ENCODE measurements at regions not wholly inside any gene's neighbourhood (a gene's known extent, or its start where the extent isn't known, plus 50 kb on each side); places are given as distances from the start of the nearest gene placed in this dataset.
A peak's percentile ranks its signal among the peaks of the same experiment; 100 is the strongest.

DNA sequence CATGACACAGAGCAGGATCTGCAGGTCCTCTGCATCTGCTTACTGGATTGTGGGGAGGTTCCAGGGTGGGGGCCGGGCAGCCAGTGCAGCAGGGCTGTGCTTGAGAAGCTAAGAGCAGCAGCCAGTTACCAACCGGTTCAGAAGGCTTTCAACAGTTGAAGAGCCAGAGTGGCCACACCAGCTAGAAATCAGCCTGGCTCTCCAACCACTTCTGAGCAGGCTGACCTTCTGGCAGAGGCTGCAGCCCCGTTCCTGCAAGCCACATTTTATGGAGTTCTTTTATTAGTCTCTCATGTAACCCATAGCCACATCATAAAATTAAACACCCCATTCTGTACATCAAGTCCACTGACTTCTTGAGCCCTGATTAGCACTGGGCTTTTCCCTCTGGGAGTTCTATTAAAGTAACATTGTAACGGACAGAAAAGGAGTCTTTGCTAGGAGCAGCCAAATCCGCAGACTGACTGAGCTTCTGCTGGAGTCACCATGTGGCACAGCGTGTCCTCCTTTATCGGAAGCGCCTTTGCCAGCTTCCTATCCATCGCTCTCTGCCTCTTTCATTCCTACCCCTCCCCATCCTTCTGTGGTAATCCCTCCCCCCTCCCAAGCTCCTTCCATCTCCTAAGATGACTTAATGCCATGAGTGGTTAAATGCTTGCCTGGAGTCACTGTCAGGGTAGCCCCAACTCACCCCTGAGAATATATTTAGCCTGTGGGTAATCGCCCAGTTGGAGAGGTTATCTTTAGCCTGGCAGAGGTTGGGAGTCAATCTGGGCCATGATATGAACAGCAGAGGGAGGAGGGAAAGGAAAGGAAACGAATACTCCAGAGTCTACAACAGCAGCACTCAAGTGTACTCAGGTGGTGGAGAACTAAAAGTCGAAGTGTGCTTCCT lies 138.5 kb upstream of the HES1 start:
- DNase-seq, result no peak

DNA sequence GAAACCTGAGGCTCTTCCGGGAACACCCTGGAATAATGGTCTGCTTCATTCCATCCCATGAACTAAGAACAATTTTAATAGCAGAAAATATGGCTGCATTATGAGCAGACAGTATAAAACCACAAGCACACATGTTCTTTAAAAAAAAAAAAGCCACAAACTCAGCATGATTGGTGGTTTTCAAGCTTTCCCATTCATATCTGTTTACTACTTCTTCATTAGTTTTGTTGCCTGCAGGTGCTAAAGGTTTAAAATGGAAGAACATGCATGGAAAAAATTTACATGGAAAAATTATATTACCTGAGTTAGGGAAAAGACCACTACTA lies 137.9 kb upstream of the HES1 start:
- DNase-seq, result no peak

DNA sequence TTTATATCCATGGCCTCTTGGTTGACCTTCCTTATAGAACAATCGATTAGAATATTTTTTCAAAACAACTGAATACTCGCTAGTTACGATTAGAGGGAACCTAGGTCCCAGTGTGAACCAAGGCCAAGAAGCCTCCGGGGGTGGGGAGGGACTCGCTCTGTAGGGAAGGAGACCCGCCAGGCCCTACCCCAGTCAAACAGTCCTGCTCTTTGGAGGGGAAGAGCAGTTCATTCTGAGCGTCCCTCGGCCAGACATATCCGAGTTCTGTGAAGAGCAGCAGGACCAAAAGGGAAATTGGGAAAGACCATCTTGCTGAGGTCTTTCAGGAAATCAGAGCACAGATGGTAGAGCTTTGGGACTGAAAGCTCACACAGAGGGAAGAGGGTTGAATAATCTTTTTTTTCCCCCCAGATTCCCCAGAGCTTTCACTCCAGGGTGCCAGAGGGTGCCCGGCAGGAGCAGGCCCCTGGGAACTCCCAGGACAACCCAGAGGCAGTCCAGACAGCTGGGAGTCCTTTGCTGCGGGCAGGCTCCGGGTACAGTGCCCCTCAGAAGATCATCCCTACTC lies 137.2 kb upstream of the HES1 start:
- DNase-seq, result no peak

DNA sequence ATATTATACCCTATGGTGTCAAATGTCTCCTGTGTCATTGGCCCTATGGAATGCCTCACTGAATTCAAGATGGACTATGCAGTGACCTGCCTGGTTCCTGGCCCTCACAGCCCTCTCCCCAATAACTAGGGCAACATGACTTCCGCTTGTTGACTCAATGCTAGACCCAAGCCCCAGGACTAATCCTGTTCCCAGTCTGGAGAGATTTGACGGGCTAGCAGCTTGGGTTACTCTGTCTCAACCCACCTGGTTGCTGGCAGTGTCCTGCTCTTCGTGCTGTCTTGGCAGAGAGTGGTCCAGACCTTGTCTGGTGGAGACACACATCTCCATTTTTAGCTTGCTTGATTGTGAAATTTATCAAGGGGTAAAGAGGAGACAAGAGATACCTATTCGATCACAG lies 135.8 kb upstream of the HES1 start:
- no peak for DNase-seq

DNA sequence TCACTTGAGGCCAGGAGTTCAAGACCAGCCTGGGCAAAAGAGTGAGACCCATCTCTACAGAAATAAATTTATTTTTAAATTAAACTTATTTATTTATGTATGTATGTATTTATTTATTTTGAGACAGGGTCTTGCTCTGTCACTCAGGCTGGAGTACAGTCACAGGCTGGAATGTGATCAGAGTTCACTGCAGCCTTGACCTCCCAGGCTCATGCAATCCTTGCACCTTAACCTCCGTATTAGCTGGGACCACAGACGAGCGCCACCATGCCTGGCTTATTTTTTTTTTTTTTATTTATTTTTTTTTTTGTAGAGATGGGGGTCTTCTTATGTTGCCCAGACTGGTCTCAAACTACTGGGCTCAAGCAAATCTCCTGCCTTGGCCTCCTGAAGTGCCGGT lies 135.2 kb upstream of the HES1 start:
- no peak for DNase-seq

DNA sequence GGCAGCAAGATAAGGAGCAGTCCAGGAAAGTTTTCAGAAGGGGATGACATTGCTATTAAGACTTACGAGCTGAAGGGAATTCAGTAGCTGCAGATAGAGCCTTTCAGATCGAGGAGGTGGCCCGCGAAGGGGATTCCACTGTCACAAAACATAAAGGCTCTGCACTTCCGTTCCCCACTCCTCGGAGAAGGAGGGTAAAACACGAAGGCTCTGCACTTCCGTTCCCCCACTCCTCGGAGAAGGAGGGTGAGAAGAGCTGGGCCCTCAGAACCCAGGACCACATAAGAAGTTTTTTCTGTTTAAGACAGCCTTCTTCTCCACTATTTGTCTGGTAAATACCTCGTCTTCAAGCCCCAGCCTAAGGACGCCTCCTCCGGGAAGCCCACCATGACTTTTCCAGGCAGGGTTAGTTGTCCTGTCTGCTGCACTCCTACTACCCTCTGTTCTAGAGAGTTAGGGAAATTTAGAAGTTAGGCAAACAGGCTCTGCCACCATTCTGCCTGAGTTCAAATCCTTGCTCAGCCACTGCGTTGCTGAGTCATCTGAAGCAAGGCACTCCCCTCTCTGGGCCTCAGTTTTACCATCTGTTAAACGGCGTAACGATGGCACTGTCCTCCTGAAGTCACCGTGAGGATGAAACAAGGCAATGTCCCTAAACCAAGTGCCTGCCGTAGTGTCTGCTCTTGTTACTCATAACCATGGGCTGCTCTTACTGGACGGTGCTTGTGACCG lies 134.1 kb upstream of the HES1 start:
- no peak for DNase-seq

DNA sequence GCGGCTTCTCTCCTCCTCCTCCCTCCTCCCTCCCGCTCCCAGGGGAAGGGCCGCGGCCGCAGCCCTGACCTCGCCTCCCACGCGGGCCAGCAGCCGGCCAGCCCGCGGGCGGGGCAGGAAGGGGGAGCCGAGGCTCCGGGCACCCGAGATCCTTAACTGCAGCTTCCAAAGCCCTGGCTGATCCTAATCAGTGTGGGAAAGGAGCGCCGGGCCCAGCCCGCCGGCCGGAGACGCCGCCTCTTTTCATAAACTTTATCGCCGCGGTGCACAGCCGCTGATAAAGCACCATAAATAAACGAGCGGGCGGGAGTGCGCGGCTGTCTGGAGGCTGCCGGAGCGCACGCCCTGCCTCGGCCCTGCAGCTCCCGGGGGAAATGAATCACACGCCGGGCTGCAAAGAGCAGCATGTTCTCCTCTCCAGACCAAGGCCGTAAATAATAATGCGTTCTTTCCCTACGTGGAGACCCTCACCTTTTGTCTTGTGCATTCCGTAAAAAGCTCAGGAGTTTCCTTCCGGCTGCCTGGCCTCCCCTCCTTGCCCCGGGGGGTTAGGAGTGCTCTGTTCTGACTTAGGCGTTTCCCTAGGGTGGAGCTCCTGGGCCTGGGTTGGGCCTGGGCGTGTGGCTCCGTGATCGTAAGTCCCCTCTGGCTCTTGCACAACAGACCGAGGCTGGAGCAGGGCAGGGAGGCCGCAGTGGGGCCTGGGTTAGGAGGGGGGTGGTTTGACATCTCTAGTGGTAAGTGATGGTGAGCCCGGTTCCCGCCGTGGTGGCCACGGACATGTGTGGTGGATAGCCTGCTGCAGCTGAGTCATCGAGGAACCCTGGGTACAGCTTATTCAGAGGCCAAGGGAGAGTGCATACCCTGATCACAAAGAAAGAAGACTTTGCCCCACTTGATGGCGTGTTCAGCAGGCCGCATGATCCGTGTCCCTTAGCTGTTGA lies 132.6 kb upstream of the HES1 start:
- peak; percentile 23 to 29 for DNase-seq

DNA sequence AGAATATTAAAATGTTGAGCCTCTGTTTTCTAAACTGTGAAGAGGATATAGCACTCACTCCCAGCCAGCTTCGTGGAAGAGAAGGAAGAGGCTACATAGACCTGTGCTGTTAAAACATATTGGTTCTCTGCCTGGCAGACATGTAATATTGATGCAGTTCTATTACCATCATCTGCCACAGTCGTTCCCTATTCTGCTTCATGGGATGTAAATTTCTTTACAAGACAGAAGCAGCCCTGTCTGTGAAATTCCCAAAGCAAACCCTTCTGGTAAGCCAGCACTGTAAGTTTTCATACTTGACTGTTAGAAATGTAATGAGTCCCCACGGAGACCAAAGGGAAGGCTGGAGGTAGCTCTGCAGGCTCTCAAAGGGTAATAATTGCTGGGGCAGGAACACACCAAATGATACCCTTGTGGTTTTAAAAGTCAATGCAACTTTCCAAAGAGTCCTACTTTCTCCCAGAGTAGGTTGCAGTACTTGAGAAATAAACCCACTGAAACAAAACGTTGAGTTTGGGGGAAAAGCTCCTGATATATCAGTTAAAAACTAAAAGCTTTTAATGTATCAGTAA lies 129.9 kb upstream of the HES1 start:
- DNase-seq, result no peak

DNA sequence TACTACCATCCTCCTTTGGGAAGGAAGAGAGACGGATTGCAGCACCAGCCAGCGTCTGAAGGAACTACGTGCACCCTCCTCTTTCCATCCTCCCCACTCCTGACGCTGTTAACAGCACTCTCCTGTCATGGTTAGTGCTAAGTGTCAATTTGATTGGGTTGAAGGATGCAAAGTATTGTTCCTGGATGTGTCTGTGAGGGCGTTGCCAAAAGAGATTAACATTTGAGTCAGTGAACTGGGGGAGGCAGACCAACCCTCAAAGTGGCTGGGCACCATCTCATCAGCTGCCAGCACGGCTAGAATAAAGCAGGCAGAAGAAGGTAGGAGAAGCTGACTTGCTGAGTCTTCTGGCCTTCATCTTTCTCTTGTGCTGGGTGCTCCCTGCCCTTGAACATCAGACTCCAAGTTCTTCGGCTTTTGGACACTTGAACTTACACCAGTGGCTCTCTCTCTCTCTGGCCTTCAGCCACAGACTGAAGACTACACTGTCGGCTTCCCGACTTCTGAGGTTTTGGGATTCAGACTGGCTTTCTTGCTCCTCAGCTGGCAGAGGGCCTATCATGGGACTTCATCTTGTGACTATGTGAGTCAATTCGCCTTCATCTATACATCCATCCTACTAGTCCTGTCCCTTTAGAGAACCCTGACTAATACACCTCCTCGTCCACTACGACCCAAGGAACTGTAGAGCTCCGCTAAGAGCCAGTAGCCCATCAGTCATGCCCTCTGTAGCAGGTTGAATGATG lies 128.2 kb upstream of the HES1 start:
- DNase-seq, result no peak

DNA sequence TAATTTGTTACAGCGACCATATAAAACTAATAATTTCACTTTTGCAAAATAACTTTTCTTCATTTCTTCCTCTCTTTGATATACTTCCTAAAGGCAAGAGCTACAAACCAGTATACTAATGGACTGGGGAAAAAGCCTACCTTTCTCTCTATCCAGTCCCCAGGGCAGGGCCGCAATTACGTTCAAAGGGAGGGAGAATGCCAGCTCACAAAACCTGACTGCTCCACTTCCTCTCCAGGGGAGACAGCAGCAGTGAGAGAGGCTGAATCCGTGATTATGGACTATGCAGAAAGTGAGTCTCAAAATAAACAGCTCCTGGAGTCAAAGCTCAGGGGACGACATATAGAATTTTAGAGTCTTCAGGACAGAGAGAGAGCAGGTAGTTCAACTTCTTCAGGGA lies 126.9 kb upstream of the HES1 start:
- DNase-seq, result no peak

DNA sequence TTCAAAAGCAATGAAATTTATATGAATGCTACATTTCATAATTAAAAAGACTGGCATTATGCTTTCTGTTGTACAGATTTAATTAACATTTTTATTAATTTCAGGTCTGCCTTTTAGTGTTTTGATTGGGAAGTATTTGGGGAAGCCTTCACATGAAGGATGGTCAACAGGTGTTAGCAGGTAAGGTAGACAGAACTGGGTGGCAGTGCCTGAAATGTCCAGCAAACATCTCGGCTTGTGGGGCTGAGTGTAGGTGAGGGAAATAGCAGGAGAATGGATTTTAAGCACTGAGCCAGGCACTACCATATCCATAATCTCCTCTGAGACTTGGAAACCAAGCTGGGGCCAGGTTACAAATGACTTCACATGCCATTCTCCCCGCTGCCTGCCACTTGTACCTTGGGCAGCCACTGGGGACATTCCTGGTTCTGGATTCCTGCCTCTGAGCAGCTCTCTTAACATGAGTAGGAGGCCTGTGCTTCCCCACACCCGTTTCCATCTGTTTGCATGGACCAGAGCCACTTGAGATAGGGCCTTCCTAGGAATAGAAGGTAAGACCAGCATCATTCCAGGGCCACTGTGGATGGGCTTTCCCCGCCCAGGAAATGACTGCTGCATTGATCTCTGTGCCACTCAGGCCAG lies 125.9 kb upstream of the HES1 start:
- DNase-seq, result no peak

DNA sequence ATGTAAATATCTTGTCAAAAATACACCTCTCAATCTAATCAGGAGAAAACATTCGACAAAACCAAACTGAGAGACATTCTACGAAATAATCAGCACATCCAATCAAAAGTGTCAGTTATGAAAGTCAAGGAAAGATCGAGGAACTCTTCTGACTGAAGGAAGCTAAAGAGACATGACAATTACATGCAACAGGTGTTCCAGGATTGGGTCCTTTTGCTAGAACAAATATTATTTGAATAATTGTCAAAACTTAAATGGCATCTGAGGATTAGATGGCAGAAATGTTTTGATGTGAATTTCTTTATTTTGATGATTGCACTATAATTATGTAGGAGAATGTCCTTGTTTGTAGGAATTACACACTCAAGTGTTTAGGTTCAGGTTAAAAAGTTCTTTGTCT lies 124.1 kb upstream of the HES1 start:
- no peak for DNase-seq

DNA sequence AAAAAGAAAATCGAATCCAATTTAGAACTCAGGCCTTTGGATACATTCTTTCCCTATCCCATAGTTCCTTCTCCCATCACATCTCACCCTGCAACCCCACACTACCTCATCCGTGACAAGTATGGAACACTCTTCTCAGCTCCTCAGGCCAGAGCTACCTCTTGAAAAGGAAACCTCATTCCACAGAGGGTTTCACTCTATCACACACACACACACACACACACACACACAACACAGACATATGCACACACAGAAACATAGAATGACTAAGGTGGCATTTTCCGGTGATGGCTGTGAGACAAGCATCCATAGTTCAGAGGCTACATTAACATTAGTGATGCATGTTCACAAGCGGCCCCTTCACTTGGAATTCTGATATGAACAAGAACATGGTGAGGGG lies 122.0 kb upstream of the HES1 start:
- no peak for DNase-seq

DNA sequence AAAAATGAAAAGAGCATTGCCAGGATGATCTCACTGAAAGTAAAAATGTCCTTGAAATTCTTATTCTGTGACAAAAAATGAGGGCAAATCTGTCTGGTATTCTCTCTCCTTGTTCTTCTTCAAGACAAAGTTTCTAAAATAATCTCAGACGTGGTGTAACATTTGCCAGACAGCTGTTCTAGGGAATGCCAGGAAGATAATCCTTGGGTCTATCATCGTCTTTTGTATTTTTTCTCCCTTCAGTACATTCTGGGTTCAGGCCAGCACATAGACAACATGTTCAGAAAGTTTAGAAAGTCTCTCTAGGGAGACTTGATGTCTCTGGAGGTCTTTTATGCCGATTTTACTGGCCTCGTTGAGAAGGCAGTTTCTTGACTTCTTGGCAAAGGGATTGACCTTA lies 121.2 kb upstream of the HES1 start:
- no peak for DNase-seq

DNA sequence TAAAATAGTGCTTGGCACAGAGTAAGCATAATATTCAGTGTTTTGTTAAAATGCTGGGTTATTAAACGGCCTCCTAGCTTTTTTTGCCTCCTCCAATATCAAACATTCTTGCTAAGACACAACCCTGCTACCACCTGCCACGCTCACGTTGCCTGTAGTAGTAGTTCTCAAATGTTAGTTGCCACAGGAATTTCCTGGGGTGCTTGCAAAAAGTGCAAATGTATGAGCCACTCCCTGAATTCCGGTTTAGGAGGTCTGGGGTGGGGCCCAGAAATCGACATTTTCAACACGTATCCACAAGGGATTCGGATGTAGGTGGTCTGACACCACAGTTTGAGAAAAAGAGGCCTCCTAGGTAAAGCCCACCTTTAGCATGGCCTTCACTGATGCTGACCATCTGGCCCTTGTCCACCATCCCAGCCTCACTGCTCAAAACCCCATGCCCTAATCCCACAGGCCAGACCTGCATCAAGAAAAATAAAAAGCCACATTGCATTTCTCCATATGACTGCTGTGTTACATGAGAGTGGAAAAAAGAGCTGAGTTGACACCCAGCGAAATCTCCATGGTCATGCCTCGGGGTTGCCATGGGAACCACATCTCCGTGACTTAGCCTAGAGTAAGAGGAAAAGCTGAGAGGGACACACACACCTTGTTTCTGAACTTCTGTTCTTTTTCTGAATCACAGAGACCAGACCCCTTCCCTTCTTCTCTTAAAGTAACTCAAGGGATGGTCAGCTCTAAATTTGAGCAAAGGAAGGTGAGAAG lies 116.4 kb upstream of the HES1 start:
- DNase-seq, result no peak

DNA sequence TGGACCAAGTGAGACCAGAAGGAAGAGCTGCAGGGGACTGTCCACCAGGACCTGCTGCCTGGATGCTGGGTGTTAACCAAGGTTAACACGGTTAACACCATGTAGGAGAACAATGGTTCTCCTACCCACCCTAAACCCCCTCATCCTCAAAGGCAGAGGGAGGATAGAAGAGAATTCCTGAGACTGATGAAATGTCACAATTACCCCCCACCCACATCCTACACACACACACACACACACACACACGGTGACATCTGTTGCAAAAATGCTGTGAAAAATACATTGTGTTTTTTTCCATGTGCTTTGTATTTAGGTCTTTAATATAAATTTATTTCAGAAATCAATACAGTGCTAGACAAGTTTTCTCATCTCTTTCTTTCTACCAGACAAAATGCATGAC lies 113.9 kb upstream of the HES1 start:
- no peak for DNase-seq

DNA sequence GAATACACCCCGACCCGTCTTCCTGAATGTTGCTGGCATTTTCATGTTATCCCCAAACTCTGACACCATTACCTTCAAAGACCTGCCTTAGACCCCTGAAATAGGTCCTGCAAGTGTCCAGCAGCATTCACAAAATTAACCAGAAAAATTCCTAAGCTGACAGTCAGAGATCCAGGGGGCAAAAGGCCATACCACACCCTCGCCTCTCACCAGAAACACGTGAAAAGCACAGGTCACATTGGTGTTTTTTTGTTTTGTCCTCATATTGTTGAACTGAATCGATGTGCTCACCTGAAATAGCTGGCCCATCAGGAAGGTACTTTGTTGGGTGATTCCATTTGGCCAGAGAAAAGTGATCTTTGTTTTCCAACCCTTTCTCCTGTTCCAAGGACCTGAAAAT lies 113.1 kb upstream of the HES1 start:
- no peak for DNase-seq

DNA sequence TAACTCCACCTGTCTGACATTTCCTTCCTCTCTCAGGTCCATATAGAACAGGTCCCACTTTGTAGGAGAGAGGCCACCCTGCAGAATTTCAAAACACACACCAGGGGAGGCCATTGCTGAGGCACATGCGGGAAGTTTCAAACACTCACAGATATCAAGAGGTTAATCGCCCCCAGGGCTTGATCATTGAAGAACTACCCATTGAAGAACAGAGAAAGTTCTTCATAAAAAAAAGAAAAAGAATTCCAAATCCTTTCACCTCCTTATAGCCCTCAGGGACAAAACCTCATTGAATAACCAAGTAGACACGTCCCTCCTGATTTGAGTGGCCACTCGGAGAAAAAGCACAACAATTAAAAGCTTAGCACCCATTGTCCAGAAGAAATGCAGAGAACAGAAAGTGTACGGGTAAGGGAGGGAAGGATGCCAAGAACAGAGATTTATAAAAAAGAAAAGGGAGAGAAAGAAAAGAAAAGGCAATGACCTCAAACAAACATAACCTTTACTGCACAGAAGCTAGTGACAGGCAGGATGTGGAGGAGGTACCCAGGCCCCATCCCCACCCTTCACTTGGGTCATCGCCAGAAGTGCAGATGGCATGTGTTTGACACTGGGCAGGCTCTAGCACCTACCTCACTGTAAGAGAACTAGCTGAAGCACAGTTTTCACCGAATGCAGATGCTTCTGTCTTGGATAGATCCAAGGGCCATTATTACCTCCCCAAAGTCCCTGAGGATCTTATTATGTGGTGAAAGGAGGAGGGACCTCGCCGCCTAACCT lies 112.3 kb upstream of the HES1 start:
- DNase-seq, result peak; percentile 30 to 39

DNA sequence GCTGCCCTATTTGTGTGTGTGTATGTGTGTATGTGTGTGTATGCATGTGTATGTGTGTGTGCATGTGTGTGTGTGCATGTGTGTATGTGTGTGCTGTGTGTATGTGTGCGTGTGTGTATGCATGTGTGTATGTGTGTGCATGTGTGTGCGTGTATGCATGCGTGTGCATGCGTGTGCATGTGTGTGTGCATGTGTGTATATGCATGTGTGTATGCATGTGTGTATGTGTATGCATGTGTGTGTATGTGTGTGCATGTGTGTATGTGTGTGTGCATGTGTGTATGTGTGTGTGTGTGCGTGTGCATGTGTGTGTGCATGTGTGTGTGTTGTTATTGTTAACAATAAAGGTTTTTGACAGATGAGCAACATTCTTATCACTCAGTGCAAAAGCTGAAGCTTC lies 110.8 kb upstream of the HES1 start:
- no peak for DNase-seq

DNA sequence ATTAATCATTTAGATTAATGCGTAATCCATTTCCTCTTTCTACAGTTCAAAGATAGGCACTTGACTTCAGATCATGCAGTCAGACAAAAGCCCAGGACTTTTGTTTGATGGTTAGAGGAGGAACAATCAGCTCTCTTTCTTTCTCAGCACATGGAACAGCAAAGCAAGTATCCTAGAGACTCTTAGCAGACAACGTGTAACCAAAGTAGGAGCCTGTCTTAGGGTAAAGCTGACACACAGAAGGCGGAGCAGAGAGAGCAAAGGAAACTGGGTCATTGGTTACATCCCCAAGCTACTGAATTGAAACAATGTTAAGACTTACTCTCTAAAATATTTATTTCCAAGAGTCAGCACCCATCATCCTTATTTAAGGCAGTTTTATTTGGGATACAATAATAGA lies 110.0 kb upstream of the HES1 start:
- DNase-seq, result no peak

Data from SHP77 (cell line).